ENCODE measurements at regions not wholly inside any gene's neighbourhood (a gene's known extent, or its start where the extent isn't known, plus 50 kb on each side); places are given as distances from the start of the nearest gene placed in this dataset.
"Not testable (repeated sequence)": the region's sequence is repeated elsewhere in the genome, so short reads cannot be mapped to it uniquely, and the experiment has no call there.

- H2AFZ ChIP-seq (ENCODE audit: control insufficient read depth, low read length); H3K9ac ChIP-seq (ENCODE audit: control insufficient read depth, extremely low read depth, insufficient read depth, low read length); H3K9me3 ChIP-seq (ENCODE audit: control insufficient read depth, low read depth, low read length); H3K4me2 ChIP-seq (ENCODE audit: control insufficient read depth, extremely low read depth, insufficient read depth, low read depth, low read length); H3K36me3 ChIP-seq (ENCODE audit: control insufficient read depth in 2 of 2, extremely low read depth in 1 of 2, insufficient read depth in 2 of 2, low read length in 2 of 2); DNase-seq (ENCODE audit: low read depth, low spot score); FAIRE-seq; H3K27me3 ChIP-seq (ENCODE audit: control insufficient read depth, extremely low read depth, insufficient read depth, low read length); dilution Hi-C loops (cut with MboI; ENCODE audit: extremely low pct_ligation_motif_present, low sequenced_read_pairs); H3K4me3 ChIP-seq (ENCODE audit: control insufficient read depth in 2 of 3, extremely low read depth in 1 of 3, insufficient read depth in 2 of 3, low read depth in 1 of 3, low read length in 3 of 3); H4K20me1 ChIP-seq (ENCODE audit: control insufficient read depth, extremely low read depth, insufficient read depth, low read length); H3K4me1 ChIP-seq (ENCODE audit: control insufficient read depth, extremely low read depth, insufficient read depth, low read length); H3K79me2 ChIP-seq (ENCODE audit: control insufficient read depth, insufficient read depth, low read length); H3K27ac ChIP-seq (ENCODE audit: control insufficient read depth, insufficient read depth, low read length); H3K9me1 ChIP-seq (ENCODE audit: control insufficient read depth, extremely low read depth, insufficient read depth, low read length): not testable (repeated sequence)
Measured at GRCh38 chr9:62833323-62834200, 1643.7 kb downstream of the SPATA31A7 start.

DNA sequence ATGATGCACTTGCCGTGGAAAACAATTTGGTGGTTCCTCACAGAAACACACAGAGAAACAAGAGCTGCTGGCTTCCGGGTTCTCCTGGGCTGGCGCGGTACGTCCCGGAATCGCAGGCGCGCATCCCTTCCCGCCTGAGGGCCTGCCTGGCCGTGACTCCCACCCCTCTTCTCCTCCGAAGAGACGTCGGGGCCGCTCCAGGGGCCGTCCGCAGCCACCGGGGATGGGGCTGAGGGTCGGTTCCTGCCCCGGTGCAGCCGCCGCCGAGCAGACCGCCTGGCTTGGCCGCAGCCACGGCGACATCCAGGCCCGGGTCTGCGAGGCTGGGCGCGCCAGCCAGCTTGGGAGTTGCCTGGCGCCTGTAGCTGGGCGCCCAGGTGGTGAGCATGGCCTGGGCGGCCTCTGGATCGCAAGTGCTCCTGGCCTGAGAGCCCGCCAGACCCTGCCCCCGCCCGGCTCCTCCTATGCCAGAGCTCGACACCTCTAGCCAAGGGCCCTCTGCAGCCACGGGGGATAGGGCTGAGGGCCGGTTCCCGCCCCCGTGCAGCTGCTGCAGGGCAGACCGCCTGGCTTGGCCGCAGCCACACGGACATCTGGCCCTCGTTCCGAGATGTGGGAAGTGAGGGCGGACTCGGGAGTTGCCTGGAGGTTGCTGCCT lies 1647.5 kb downstream of the SPATA31A7 start:
- H3K36me3 ChIP-seq (ENCODE audit: control insufficient read depth in 2 of 2, extremely low read depth in 1 of 2, insufficient read depth in 2 of 2, low read length in 2 of 2); H3K27ac ChIP-seq (ENCODE audit: control insufficient read depth, insufficient read depth, low read length); FAIRE-seq; H3K27me3 ChIP-seq (ENCODE audit: control insufficient read depth, extremely low read depth, insufficient read depth, low read length); H3K9me1 ChIP-seq (ENCODE audit: control insufficient read depth, extremely low read depth, insufficient read depth, low read length); H4K20me1 ChIP-seq (ENCODE audit: control insufficient read depth, extremely low read depth, insufficient read depth, low read length); DNase-seq (ENCODE audit: low read depth, low spot score); dilution Hi-C loops (cut with MboI; ENCODE audit: extremely low pct_ligation_motif_present, low sequenced_read_pairs); H3K79me2 ChIP-seq (ENCODE audit: control insufficient read depth, insufficient read depth, low read length); H3K9me3 ChIP-seq (ENCODE audit: control insufficient read depth, low read depth, low read length); H3K9ac ChIP-seq (ENCODE audit: control insufficient read depth, extremely low read depth, insufficient read depth, low read length); H2AFZ ChIP-seq (ENCODE audit: control insufficient read depth, low read length); H3K4me2 ChIP-seq (ENCODE audit: control insufficient read depth, extremely low read depth, insufficient read depth, low read depth, low read length); H3K4me1 ChIP-seq (ENCODE audit: control insufficient read depth, extremely low read depth, insufficient read depth, low read length): not testable (repeated sequence)
- H3K4me3 ChIP-seq (ENCODE audit: control insufficient read depth in 2 of 3, extremely low read depth in 1 of 3, insufficient read depth in 2 of 3, low read depth in 1 of 3, low read length in 3 of 3) = peak overlapping the region in 1 of 3 experiments; percentile 33
- peak; percentile 22 for TF ChIP-seq EZH2 (IDR thresholded peaks at IDR 0.05; ENCODE audit: low read length)

DNA sequence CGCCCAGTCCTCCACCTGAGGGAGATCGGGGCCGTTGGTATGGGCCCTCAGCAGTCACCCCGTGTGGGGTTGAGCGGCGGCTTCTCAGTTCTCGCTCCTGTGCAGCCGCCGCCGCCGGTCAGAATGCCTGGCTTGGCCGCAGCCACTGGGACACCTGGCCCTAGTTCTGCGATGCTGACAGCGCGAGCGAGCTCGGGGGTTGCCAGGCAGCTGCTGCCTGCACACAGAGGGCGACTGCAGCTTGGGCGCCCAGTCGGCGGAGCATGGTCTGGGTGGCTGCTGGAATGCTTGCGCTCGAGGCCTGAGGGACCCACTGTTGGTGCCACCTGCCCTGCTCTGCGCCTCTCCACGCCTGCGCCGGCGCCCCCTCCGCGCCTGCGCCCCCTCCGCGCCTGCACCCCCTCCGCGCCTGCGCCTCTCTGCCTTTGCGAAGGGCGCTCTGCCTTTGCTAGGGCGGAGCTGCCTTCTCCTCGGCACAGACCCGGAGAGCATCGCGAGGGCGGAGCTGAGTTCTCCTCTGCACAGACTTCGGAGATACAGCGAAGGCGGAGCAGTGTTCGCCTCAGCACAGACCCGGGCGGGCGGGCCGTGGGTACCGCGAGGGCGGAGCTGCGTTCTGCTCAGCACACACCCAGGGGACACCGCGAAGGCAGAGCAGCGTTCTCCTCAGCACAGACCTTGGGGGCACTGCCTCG lies 1648.3 kb downstream of the SPATA31A7 start:
- dilution Hi-C loops (cut with MboI; ENCODE audit: extremely low pct_ligation_motif_present, low sequenced_read_pairs); FAIRE-seq; H3K4me1 ChIP-seq (ENCODE audit: control insufficient read depth, extremely low read depth, insufficient read depth, low read length); H3K27me3 ChIP-seq (ENCODE audit: control insufficient read depth, extremely low read depth, insufficient read depth, low read length); H3K9ac ChIP-seq (ENCODE audit: control insufficient read depth, extremely low read depth, insufficient read depth, low read length); H3K36me3 ChIP-seq (ENCODE audit: control insufficient read depth in 2 of 2, extremely low read depth in 1 of 2, insufficient read depth in 2 of 2, low read length in 2 of 2); H3K79me2 ChIP-seq (ENCODE audit: control insufficient read depth, insufficient read depth, low read length); H3K27ac ChIP-seq (ENCODE audit: control insufficient read depth, insufficient read depth, low read length); H3K9me3 ChIP-seq (ENCODE audit: control insufficient read depth, low read depth, low read length); H4K20me1 ChIP-seq (ENCODE audit: control insufficient read depth, extremely low read depth, insufficient read depth, low read length); H3K9me1 ChIP-seq (ENCODE audit: control insufficient read depth, extremely low read depth, insufficient read depth, low read length): not testable (repeated sequence)
- H2AFZ ChIP-seq (ENCODE audit: control insufficient read depth, low read length) = peak overlapping the region; percentile 74
- H3K4me3 ChIP-seq (ENCODE audit: control insufficient read depth in 2 of 3, extremely low read depth in 1 of 3, insufficient read depth in 2 of 3, low read depth in 1 of 3, low read length in 3 of 3) = peak overlapping the region; percentile 33 to 57 (median 46)
- H3K4me2 ChIP-seq (ENCODE audit: control insufficient read depth, extremely low read depth, insufficient read depth, low read depth, low read length) = peak overlapping the region; percentile 51
- peak; percentile 38 for DNase-seq (ENCODE audit: low read depth, low spot score)

DNA sequence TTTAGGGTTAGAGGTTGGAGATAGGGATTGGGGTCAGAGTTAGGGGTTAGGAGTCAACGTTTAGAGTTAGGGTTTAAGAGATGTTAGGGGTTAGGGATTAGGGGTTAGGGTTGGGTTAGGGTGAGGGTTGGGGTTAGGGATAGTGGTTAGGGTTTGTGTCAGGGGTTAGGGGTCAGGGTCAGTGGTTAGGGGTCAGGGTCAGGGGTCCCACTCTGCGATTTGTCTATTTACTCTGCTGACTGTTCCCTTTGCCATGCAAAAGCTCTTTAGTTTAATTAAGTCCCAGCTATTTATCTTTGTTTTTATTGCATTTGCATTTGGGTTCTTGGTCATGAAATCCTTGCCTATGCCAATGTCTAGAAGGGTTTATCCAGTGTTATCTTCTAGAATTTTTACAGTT lies 1649.3 kb downstream of the SPATA31A7 start:
- H3K4me3 ChIP-seq (ENCODE audit: control insufficient read depth in 2 of 3, extremely low read depth in 1 of 3, insufficient read depth in 2 of 3, low read depth in 1 of 3, low read length in 3 of 3); dilution Hi-C loops (cut with MboI; ENCODE audit: extremely low pct_ligation_motif_present, low sequenced_read_pairs); H3K9me1 ChIP-seq (ENCODE audit: control insufficient read depth, extremely low read depth, insufficient read depth, low read length); H3K4me2 ChIP-seq (ENCODE audit: control insufficient read depth, extremely low read depth, insufficient read depth, low read depth, low read length); H3K9me3 ChIP-seq (ENCODE audit: control insufficient read depth, low read depth, low read length); DNase-seq (ENCODE audit: low read depth, low spot score); H3K27me3 ChIP-seq (ENCODE audit: control insufficient read depth, extremely low read depth, insufficient read depth, low read length); H4K20me1 ChIP-seq (ENCODE audit: control insufficient read depth, extremely low read depth, insufficient read depth, low read length); H3K36me3 ChIP-seq (ENCODE audit: control insufficient read depth in 2 of 2, extremely low read depth in 1 of 2, insufficient read depth in 2 of 2, low read length in 2 of 2); H3K79me2 ChIP-seq (ENCODE audit: control insufficient read depth, insufficient read depth, low read length); FAIRE-seq; H3K27ac ChIP-seq (ENCODE audit: control insufficient read depth, insufficient read depth, low read length); H2AFZ ChIP-seq (ENCODE audit: control insufficient read depth, low read length); H3K4me1 ChIP-seq (ENCODE audit: control insufficient read depth, extremely low read depth, insufficient read depth, low read length); H3K9ac ChIP-seq (ENCODE audit: control insufficient read depth, extremely low read depth, insufficient read depth, low read length): not testable (repeated sequence)
